H1 (cell line): ENCODE measurements at regions not wholly inside any gene's neighbourhood (a gene's known extent, or its start where the extent isn't known, plus 50 kb on each side); places are given as distances from the start of the nearest gene placed in this dataset.

Source experiments
- CTCF ChIA-PET: fragments of 300-600 bp; sonication (Branson Sonifier 250); formaldehyde crosslinking; loops from one replicate; lab custom pipeline; 2021; ENCODE audit not compliant: partially characterized antibody; lab: Charles Lee
- POLR2A ChIA-PET: fragments of 300-600 bp; sonication (Branson Sonifier 250); formaldehyde crosslinking; loops from one replicate; lab custom pipeline; 2021; ENCODE audit warnings: inconsistent platforms; ENCODE audit not compliant: partially characterized antibody; lab: Charles Lee
- DNase-seq, 2 experiments: peaks; one replicate each; pipeline versions ENCODE4 v3.0.0 to v3.0.0-alpha.2; 2010 to 2022; ENCODE audit warnings: low spot score in 2 of 2, low read depth in 1 of 2, mixed read lengths in 1 of 2
- FAIRE-seq: peaks from 2 replicates; lab custom pipeline; 2011; peaks lifted over from hg19 to GRCh38; lab: Jason Lieb, UNC
- H2AFZ ChIP-seq: 2 replicates; pipeline ENCODE4 v1.8.1; 2012; ENCODE audit warnings: low read length, inconsistent platforms
- H2AK5ac ChIP-seq: 2 replicates; pipeline ENCODE4 v1.6.1; 2013; ENCODE audit warnings: low read depth, low read length
- H2BK120ac ChIP-seq: replicated peaks from 2 replicates; pipeline ENCODE3; 2013; ENCODE audit warnings: low read depth, low read length, inconsistent platforms
- H2BK12ac ChIP-seq: 2 replicates; pipeline ENCODE4 v1.6.1; 2013; ENCODE audit warnings: low read depth, low read length
- H2BK15ac ChIP-seq: 2 replicates; pipeline ENCODE4 v1.6.1; 2013; ENCODE audit warnings: low read length
- H2BK20ac ChIP-seq: 2 replicates; pipeline ENCODE4 v1.6.1; 2013; ENCODE audit warnings: low read length
- H2BK5ac ChIP-seq: 2 replicates; pipeline ENCODE4 v1.6.1; 2013; ENCODE audit warnings: low read depth, low read length
- H3K14ac ChIP-seq: 2 replicates; pipeline ENCODE4 v1.6.1; 2013; ENCODE audit warnings: inconsistent platforms; ENCODE audit not compliant: insufficient read length
- H3K18ac ChIP-seq: 2 replicates; pipeline ENCODE4 v1.6.1; 2013; ENCODE audit warnings: low read length; ENCODE audit errors: extremely low read depth
- H3K23ac ChIP-seq: 2 replicates; pipeline ENCODE4 v1.6.1; 2013; ENCODE audit warnings: inconsistent platforms; ENCODE audit not compliant: insufficient read length
- H3K23me2 ChIP-seq: 2 replicates; pipeline ENCODE4 v1.6.1; 2013; ENCODE audit warnings: low read depth, low read length
- H3K27ac ChIP-seq: 2 replicates; pipeline ENCODE4 v1.6.1; 2011; ENCODE audit warnings: low read depth, low read length, inconsistent platforms
- H3K27me3 ChIP-seq, 4 experiments: replicated peaks in 1 of 4; 1 replicate in 1 of 4; 2 replicates in 3 of 4; pipeline versions ENCODE4 v1.6.1 to v1.8.1; 2011 to 2013; ENCODE audit warnings: low read length in 3 of 4, mild to moderate bottlenecking in 3 of 4, inconsistent platforms in 2 of 4, mixed read lengths in 2 of 4, moderate library complexity in 1 of 4; ENCODE audit not compliant: control insufficient read depth in 3 of 4, insufficient read depth in 3 of 4; ENCODE audit errors: extremely low read depth in 1 of 4
- H3K36me3 ChIP-seq, 4 experiments: 2 replicates each; pipeline versions ENCODE4 v1.6.1 to v1.8.1; 2011 to 2013; ENCODE audit warnings: mild to moderate bottlenecking in 4 of 4, low read length in 3 of 4, moderate library complexity in 2 of 4, control low read depth in 1 of 4, inconsistent platforms in 1 of 4; ENCODE audit not compliant: insufficient read depth in 4 of 4, control insufficient read depth in 2 of 4
- H3K4ac ChIP-seq: replicated peaks from 2 replicates; pipeline ENCODE3; 2013; ENCODE audit warnings: low read length, low read depth, mixed read lengths, inconsistent platforms; ENCODE audit not compliant: insufficient read length
- H3K4me1 ChIP-seq, 4 experiments: replicated peaks in 1 of 4; 1 replicate in 1 of 4; 2 replicates in 3 of 4; pipeline versions ENCODE4 v1.6.1 to v1.8.1; 2011 to 2013; ENCODE audit warnings: low read length in 3 of 4, inconsistent platforms in 2 of 4, mixed read lengths in 1 of 4; ENCODE audit not compliant: insufficient read depth in 4 of 4, control insufficient read depth in 3 of 4
- H3K4me2 ChIP-seq, 2 experiments: 2 replicates each; pipeline versions ENCODE4 v1.6.1 to v1.8.1; 2011 to 2013; ENCODE audit warnings: low read depth in 2 of 2, low read length in 2 of 2, control low read depth in 1 of 2, inconsistent platforms in 1 of 2, mild to moderate bottlenecking in 1 of 2; ENCODE audit not compliant: insufficient read depth in 1 of 2
- H3K4me3 ChIP-seq, 4 experiments: fragments of 200-600, 300-600 bp in 1 of 4; sonication (generic), shearing (Covaris generic), sonication (Bioruptor Twin) in 1 of 4; 2 replicates each; pipeline versions ENCODE4 v1.5.1 to v1.8.1; 2011 to 2016; ENCODE audit warnings: low read length in 4 of 4, low read depth in 3 of 4, control low read depth in 2 of 4, inconsistent platforms in 2 of 4, mild to moderate bottlenecking in 2 of 4, mixed read lengths in 1 of 4, moderate library complexity in 1 of 4; ENCODE audit not compliant: insufficient read depth in 2 of 4; ENCODE audit errors: extremely low read depth in 1 of 4
- H3K56ac ChIP-seq: replicated peaks from 2 replicates; pipeline ENCODE3; 2013; ENCODE audit warnings: low read depth, mild to moderate bottlenecking, mixed read lengths, low read length, inconsistent platforms; ENCODE audit not compliant: insufficient read length
- H3K79me1 ChIP-seq: 2 replicates; pipeline ENCODE4 v1.6.1; 2013; ENCODE audit warnings: low read depth, low read length, control low read depth
- H3K79me2 ChIP-seq, 2 experiments: 2 replicates each; pipeline versions ENCODE4 v1.6.1 to v1.8.1; 2012 to 2013; ENCODE audit warnings: low read length in 2 of 2, mild to moderate bottlenecking in 2 of 2, inconsistent platforms in 1 of 2; ENCODE audit not compliant: insufficient read depth in 2 of 2, control insufficient read depth in 1 of 2
- H3K9ac ChIP-seq, 4 experiments: replicated peaks in 1 of 4; 1 replicate in 1 of 4; 2 replicates in 3 of 4; pipeline versions ENCODE4 v1.6.1 to v1.8.1; 2011 to 2013; ENCODE audit warnings: low read depth in 3 of 4, low read length in 3 of 4, control low read depth in 2 of 4, mild to moderate bottlenecking in 2 of 4, moderate library complexity in 2 of 4, inconsistent platforms in 1 of 4; ENCODE audit errors: extremely low read depth in 1 of 4
- H3K9me3 ChIP-seq, 2 experiments: 2 replicates each; pipeline versions ENCODE4 v1.6.1 to v1.8.1; 2012 to 2013; ENCODE audit warnings: mild to moderate bottlenecking in 2 of 2, moderate library complexity in 2 of 2, control low read depth in 1 of 2, inconsistent platforms in 1 of 2, low read depth in 1 of 2, low read length in 1 of 2, mixed read lengths in 1 of 2; ENCODE audit not compliant: insufficient read depth in 2 of 2
- H4K20me1 ChIP-seq, 2 experiments: replicated peaks in 1 of 2; 2 replicates each; pipeline versions ENCODE3 to v1.8.1; 2011 to 2013; ENCODE audit warnings: inconsistent platforms in 2 of 2, low read length in 2 of 2, mild to moderate bottlenecking in 1 of 2; ENCODE audit not compliant: insufficient read depth in 2 of 2, control insufficient read depth in 1 of 2
- H4K5ac ChIP-seq: 2 replicates; pipeline ENCODE4 v1.6.1; 2013; ENCODE audit warnings: low read length, low read depth, mixed read lengths, inconsistent platforms; ENCODE audit not compliant: insufficient read length
- H4K8ac ChIP-seq: 2 replicates; pipeline ENCODE4 v1.8.0; 2013; ENCODE audit warnings: mild to moderate bottlenecking, moderate library complexity, low read length, inconsistent platforms; ENCODE audit not compliant: insufficient read depth; ENCODE audit errors: extremely low read depth
- H4K91ac ChIP-seq: replicated peaks from 2 replicates; pipeline ENCODE3; 2013; ENCODE audit warnings: low read length, mixed read lengths, inconsistent platforms; ENCODE audit not compliant: insufficient read length
- JUND ChIP-seq: IDR thresholded peaks from 2 replicates; pipeline ENCODE4 v1.6.1; 2011; ENCODE audit warnings: mild to moderate bottlenecking, improper control_type of control experiment, low read length
- WGBS, 2 experiments: shearing (Covaris generic) in 1 of 2; methylation state at CpG; one replicate each; pipeline versions ENCODE4 v1.1.6 to v1.1.7; 2013 to 2015; ENCODE audit warnings: low lambda C conversion rate in 2 of 2, mixed read lengths in 2 of 2, inconsistent platforms in 1 of 2, low coverage in 1 of 2, missing lambda C conversion rate in 1 of 2; ENCODE audit not compliant: insufficient replicate concordance in 2 of 2, insufficient coverage in 1 of 2, insufficient read length in 1 of 2; ENCODE audit errors: extremely low coverage in 1 of 2, missing lambda C conversion rate in 1 of 2; 5-methylcytosine and 5-hydroxymethylcytosine counted together

DNA sequence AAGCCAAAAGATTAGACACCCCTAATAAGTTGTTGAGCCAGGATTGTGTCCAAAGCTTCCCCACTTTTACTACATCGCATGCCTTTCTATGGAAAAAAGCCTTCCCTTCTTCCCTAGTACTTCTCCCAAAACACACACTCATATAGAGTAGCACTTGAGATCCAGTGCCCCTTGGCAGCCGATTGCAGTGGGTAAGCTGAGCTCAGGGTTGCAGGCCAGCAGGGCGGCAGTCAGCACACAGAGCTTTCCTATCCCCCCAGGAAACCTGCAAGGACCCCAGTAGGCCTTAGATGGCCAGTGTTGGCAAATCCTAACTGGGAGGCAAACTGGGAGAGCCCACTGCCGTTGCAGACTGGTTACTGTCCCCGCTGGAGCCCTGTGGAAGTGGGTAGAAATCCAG lies 75.7 kb upstream of the C15orf39 start:
- CTCF ChIA-PET, result interaction anchor here (0.6 to 1.5 kb wide), 7 partner anchors 14 to 112 kb away, joined by 3 to 4 read pairs (median 3); no protein-coding TSS in a partner anchor

More for the DNA sequence above, 75.7 kb upstream of the C15orf39 start:
- Histone ChIP-seq H3K4me1 (peaks cover 0 to 5% (median under 1%) of the 10 kb centered on the region in 4 experiments; a peak in 2 of 7 replicates), H2AFZ (no peak overlapping the region), H2BK15ac (no peak overlapping the region), H3K56ac (no peak overlapping the region), H3K23me2 (no peaks in the 10 kb centered on the region), H3K4me2 (no peak overlapping the region), H2BK120ac (no peak overlapping the region), H3K79me2 (no peaks in the 10 kb centered on the region), H4K5ac (no peak overlapping the region), H3K36me3 (no peaks in the 10 kb centered on the region), H2BK12ac (no peak overlapping the region), H3K4me3 (no peak overlapping the region), H3K27me3 (no peaks in the 10 kb centered on the region), H4K91ac (no peak overlapping the region), H2BK20ac (no peak overlapping the region), H3K9me3 (no peaks in the 10 kb centered on the region), H4K20me1 (no peaks in the 10 kb centered on the region), H3K4ac (no peak overlapping the region), H4K8ac (no peak overlapping the region), H3K18ac (no peak overlapping the region), H3K14ac (no peak overlapping the region), H3K27ac (no peak overlapping the region), H2AK5ac (no peak overlapping the region), H3K23ac (no peak overlapping the region), H3K79me1 (no peaks in the 10 kb centered on the region; the same call in 1 of the 2 replicates), H3K9ac (no peak overlapping the region), H2BK5ac (no peak overlapping the region)
- POLR2A ChIA-PET, result interaction anchor here (0.6 to 1.5 kb wide), 2 partner anchors 12 to 63 kb away, joined by 3 to 4 read pairs; no protein-coding TSS in a partner anchor
- FAIRE-seq (no peak), DNase-seq (no peak)
- 85% methylated on average over 5 of the region's 5 CpGs; no CpG with 5 or more reads in 1 of the 2 experiments for WGBS, 2 experiments
- TF ChIP-seq JUND, result no peak
